DMS114 treated with DMSO at 0.1 percent for 48 hours (cell line): ENCODE measurements at regions not wholly inside any gene's neighbourhood (a gene's known extent, or its start where the extent isn't known, plus 50 kb on each side); places are given as distances from the start of the nearest gene placed in this dataset.
"Not testable (repeated sequence)": the region's sequence is repeated elsewhere in the genome, so short reads cannot be mapped to it uniquely, and the experiment has no call there.

Experiments
- DNase-seq: peaks from one replicate; lab custom pipeline; 2025; ENCODE audit not compliant: unreplicated experiment; lab: John Stamatoyannopoulos, UW

DNA sequence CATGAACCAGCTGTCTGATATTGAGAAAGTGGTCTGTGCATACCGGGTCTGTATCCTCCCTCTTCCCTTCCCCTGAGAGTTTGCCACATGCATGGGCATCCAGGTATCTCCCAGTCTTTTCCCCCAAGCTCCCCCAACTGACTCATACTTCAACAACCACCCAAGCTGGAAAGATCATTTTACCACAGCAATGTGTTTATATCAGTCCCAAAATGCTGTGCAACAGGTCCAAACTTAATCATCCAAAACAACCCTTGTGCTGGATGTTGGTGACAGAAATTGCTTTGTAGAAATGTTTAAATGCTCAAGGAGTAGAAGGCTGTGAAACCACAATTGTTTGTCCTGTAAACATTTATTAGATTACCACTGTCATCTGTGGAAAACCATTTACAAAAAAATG, 286.8 kb upstream of the KLF3 start:
- DNase-seq, result no peak

DNA sequence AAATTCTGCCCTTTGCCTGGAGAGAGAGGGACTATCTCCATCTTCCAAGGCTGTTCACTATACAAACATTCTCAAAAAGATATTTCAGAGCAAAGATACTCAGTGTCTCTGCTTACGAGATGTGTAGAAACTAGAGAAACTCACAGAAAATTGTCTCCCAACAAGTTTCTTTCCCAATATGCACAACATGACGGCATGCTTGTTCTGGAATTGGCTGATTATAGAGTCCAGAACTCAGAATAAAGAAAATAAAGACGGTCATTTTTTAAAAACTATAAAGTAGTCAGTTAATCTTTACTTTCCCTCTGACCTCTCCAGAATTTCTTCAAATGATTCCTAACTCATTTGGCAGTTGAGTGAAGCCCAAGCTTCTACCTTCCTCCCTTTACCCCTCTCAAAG, 285.5 kb upstream of the KLF3 start:
- no peak for DNase-seq

DNA sequence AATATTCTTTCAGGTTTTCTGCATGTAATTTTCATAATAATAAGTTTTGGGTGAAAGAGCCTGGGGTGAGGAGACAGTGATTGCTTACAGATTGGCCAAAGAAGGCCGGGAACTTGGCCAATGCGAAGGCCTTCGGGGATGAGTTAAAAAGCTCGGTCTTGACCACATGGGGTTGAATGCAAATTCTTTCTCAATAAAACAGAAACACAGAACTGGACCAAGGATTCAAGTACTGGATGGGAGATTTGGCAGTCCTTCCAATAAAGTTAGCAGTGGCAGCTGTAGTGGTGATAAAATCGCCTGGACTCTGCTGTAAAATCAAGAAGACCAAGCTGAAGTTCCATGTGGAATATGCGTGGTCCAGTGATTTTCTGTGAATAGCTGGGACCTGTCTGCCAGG, 282.2 kb upstream of the KLF3 start:
- DNase-seq, result no peak

DNA sequence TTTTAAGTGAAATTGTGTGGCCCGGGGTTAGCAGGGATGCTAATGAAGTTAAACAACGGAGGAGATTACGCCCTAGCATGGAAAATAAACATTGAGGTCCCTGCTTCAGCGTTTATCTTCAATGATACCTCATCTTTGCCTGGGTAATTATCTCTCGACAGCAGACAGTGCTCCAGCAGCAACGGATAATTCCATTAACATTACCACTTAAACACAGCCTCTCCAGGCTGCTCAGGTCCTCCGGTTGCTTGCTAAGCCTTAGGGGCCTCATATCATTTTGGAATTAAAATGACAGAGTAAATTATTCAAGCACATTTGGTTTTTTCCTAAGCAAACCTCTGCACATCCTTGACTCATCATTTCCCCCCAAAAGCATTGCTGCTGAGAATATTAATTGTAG, 281.5 kb upstream of the KLF3 start:
- DNase-seq, result no peak

DNA sequence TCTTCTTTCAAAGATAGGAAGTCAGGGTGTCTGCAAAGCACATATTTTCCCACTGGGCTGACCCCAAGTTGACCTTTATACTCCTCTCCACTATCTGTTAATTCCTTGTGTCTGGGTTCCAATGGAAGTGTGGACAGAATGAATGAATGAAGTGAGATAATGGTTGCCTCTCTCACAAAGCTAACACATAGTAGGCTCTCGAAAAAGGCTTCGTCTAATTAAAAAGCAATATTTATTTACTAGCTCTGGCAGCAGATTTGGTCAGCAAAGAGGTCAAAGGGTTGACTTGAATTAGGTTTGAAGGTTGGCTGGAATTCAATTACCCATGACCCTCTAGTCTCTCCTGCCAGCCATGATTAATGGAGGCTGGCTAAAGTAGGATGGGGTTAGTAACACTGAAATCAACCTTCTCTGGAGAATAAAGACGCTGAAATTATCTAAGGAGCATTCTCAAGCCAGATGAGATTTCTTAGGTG, 280.3 kb upstream of the KLF3 start:
- DNase-seq, result no peak

DNA sequence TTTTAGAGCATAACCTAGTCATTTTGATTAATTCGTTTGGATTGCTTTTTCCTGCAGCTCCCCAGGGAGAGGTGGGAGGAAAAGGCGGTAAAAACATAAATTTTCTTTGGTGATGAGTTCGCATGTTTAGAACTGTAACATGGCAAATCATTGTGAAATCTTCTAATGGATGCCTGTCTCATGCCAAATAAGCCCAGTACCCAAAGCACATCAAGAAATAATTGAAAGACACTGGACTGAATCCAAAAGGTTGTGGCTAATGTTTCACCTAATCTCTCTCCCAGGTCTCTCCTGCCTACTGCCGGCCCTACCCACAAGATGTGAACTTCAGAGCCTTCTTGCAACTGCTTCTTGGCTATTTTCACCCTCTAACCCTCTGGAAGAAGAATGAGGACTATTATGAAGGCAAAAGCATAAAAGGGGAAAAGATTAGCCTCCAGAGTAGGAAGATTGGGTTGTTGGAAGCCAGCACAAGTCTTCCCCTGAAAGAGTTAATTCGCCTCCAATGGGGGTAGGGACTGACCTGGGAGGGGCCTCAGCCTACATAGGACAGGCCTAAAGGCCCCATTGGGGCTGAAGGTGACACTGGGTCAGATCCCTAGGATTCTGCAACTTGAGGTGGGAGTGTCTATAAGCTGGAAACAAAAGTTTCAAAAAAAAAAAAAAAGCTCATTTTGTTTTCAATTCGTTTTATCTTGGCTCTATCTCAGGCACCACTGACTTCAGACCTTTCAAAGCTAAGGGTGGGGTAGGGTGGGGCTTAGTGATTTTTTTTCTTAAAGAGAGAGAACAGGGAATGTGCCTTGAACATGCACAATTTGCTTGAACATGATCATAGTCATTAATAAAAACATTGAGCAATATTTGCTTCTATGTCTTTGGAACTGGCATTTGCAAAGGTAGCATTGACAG, 278.6 kb upstream of the KLF3 start:
- no peak for DNase-seq

DNA sequence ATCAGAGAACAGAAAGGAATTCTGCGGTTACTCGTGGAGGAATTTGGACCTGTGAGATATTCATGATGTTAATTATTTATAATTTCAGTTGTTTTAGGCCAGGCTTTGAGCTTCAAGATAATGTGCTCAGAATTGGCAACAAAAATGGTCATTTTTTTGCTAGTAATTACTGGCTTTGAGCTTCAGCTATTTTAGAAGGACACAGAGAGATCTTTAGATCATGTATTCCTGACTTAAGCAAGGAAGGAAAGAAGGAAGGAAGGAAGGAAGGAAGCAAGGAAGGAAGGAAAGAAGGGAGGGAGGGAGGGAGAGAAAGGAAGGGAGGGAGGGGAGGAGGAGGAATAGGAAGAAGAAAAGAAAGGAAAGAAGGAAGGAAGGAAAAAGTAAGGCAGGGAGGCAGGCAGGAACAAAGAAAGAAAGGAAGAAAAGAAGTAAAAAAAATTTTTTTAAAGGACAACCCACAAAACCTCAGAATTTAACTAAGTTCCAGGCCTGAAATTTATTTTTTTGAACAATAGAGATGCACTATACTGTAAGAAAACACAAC, 277.9 kb upstream of the KLF3 start:
- DNase-seq, result no peak

DNA sequence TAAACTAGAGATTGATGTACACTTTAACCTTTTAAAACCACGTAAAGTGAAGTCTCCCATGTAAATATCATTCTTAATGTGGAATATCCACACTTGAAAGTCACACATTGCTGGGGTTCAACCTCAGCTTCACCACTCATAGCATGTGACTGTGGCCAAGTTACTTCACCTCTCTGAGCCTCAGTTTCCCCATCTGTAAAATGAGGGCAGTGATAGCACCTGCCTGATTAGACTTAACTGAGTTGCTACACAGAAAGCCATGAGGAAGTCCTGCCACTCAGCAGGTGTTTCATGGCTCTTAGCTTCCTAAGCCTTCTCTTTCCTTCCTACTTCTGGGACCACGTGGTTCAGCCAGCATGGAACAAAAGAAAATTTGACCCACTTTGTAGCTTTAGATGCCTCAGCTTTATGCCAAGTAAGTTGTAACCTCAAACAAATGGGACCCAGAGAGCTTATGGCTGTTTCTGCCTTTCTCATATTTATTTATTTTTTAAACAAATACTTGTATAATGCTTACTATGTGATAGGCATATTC, 277.3 kb upstream of the KLF3 start:
- DNase-seq, result no peak

DNA sequence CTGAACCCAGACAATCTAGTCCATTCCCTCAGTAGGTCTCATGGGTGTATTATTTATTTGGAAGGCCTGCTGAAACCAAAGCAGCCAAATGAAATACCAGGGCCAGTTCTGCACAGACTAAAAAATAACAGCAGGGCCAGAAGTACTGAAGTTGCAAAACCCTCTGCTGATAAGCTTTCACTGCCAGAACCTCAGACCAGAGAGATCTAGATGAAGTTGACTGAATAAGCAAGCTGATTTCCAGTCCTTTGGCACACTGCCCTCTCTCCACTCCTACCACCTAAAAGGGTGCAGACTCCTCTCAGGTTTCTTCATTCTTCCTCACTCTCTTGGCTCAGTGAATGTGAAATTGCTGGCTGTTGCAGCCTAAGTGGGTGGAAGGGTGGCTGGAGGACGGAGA, 276.7 kb upstream of the KLF3 start:
- no peak for DNase-seq

DNA sequence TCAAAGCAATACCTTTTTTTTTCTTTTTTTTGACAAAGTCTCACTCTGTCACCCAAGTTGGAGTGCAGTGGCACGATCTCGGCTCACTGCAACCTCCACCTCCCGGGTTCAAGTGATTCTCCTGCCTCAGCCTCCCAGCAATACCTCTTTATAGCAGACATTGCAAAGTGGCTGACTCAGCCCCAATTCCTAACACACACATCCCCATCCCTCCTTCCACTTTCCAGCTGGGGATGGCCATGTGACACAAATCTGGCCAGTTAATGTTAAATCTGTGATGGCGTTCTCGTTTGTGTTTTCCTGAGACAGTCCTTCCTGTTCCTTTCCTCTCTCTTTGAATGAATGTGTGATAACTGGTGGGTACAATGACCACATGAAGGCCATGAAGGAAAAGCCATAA, 276.2 kb upstream of the KLF3 start:
- no peak for DNase-seq

DNA sequence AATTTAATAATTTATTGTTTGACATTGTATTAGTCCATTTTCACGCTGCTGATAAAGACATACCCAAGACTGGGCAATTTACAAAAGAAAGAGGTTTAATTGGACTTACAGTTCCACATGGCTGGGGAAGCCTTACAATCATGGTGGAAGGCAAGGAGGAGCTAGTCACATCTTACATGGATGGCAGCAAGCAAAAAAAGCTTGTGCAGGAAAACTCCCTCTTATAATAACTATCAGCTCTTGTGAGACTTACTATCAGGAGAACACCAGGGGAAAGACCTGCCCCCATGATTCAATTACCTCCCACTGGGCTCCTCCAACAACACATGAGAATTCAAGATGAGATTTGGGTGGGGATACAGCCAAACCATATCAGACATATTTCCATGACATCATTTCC, 275.1 kb upstream of the KLF3 start:
- not testable (repeated sequence) for DNase-seq

DNA sequence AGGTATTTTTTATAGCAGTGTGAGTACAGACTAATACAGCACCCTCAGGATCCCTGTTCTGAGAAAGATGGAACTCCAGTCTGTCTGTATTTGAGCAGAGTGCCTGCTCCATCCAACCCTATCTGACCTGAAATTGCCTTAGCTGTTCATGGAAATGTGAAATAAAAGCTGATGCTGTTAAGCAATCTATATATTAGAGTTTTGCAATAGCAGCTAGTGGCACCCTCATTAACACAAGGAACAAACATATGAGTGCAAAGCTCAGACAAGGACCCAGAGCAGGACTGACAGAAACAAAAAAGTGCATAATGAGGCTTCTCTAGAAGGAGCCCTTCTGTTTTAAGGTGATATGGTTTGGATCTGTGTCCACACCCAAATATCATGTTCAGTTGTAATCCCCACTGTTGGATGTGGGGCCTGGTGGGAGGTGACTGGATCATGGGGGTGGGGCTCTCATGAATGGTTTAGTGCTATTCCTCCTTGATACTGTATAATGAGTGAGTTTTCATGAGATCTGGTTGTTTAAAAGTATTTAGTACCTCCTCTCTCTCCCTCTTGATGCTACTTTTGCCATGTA, 272.9 kb upstream of the KLF3 start:
- no peak for DNase-seq

DNA sequence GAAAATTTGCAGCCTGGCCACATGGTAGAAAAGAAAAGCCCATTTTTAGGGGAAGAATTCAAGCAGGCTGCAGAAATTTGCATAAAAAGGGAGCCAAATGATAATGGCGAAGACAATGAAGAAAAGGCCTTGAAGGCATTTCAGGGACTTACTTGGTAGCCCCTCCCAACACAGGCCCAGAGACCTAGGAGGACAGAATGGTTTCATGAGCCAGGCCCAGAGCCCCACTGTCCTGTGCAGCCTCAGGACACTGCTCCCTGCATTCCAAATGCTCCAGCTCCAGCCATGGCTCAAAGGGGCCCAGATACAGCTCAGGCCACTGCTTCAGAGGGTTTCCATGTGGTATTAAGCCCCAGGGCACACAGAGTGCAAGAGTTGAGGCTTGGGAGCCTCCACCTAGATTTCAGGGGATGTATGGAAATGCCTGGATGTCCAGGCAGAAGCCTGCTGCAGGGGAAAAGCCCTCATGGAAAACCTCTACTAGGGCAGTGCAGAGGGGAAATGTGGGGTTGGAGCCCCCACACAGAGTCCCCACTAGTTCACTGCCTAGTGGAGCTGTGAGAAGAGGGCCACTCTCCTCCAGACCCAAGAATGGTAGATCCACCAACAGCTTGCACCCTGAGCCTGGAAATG, 271.7 kb upstream of the KLF3 start:
- no peak for DNase-seq

DNA sequence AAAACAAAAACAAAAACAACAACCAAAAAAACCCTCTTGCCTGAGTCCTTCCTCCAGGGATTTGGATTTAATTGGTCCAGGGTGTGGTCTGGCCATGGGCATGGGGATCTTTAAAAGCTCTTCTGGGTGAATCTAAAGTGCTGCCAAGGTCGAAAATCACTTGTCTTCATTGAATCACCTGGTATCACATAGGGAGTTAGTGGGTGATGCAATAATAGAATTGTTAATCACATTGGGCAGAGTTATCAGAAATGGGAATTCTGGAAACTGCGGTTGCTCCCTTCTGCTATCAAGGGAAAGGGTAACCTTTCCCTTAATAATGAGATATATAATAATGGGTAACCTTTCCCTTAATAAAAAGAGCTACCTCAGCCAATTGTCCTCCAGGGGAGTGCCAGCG, 267.9 kb upstream of the KLF3 start:
- no peak for DNase-seq

DNA sequence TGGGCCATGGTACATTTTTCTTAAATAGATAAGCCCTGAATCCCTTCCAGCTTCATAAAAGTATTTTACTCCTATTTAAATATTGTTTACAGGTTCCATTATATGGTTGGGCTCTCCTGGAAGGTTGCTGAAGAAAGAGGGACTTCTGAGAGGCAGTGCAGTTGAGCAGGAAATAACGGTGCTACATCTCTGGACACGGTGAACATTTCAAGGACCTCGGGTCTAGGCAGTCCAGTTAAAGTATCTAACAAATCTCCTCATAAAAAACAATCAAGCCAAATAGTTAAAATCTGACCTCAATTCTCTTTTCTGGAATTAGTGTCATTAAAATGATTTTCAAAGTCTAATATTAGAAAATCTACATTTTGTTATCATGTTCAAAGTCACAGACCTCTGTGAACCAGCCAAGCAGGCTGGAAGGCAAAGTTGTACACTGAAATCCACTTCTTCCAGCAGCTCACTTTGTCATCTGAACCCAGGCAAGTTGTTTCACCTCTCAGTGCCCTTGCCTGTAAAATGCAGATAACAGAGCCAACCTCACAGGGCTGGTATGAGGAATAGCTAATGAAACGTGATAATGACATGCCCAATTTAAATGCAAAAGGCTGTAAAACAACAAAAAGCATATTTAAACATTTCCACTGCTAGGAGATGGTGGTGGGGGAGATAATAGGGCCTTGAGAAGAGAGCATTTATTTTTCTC, 267.0 kb upstream of the KLF3 start:
- DNase-seq, result no peak

DNA sequence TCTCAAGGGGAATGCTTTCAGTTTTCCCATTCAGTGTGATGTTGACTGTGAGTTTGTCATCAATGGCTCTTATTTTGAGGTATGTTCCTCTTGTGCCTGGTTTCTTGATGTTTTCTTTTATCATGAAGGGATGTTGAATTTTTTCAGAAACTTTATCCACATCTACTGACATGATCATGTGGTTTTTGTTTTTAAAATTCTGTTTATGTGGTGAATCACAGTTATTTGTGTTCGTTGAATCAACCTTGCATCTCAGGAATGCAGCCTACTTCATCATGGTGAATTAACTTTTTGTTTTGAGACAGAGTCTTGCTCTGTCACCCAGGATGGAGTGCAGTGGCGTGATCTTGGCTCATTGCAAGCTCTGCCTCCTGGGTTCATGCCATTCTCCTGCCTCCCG, 263.1 kb upstream of the KLF3 start:
- DNase-seq, result no peak

DNA sequence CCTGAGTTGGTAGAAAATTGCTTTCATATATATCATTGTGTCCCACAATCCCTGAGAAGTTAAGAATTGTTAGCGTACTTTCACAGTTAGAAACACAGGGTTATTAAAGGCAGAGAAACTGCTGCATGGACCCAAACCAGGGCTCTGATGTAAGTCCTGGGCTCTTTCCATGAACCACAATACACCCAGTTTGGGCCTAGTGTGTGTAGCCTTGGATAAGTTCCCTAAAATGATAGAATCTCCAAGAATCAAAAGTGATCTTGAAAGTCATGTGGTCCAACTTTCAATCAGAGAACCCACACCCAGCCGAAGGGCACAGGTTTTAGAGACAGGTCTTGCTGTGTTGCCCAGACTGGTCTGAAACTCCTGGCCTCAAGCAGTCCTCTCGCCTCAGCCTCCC, 257.8 kb upstream of the KLF3 start:
- DNase-seq, result no peak

DNA sequence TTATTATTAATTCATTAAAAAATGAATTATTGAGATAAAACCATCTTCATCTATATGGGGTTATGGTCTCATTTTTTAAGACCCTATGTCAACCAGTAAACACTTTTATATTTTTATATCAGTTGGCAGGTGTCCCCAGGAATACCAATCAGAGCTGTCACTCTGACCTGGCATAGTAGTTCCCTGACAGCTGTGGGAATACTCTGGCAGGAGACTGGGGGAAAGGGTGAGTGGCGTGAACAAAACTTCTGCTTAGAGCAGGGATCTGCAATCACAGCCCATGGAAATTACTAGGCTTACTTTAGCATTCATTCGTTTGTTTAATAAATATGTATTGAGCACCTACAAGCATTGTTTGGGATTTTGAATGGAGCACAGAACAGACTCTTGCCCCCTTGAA, 254.1 kb upstream of the KLF3 start:
- no peak for DNase-seq

DNA sequence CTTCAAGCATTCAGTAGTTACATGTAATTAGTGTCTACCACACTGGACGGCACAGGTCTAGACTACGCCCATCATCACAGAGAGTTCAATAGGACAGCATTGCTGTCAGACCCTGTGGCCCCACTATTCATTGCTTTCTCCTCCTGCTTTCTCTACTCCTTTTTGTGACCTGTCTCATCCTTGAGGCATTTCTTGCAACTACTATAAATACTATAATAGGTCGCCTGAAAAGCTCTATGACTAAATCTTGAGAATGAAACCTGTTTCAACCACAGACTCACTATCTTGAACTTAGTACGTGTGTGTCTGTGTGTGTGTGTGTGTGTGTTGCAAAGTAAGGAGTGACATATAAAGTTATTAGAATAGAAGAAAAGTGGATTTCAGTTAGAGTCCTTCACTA, 252.9 kb upstream of the KLF3 start:
- DNase-seq, result no peak

DNA sequence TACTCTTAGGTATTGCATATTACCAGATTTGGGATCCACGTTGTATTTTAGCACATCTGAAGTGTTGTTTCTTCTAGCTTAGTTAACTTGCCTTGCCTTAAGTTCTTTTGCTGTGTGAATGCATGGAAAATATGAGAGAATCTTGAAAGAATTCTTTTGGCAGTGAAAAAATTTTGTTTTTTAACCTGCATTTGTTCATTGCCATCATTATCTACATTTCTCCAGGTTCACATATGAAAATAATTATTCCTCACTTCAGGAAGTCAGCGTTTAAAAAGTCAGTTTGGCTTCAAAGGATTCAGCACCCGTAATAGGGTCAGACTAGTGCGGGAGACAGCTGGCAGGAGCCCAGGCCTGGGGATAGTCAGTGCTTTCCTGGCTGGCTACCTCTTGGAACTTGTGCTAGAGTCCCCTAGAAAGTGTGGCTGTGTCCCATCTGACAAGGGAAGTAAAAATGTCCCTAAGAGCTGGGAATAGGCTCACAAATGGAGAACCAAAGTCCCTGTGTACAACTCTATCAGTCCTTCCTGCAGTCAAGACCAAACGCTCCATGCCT, 251.9 kb upstream of the KLF3 start:
- DNase-seq, result no peak
